Hepatocyte (in vitro differentiated cells): ENCODE measurements at regions not wholly inside any gene's neighbourhood (a gene's known extent, or its start where the extent isn't known, plus 50 kb on each side); places are given as distances from the start of the nearest gene placed in this dataset.

Source experiments
- DNase-seq: peaks from one replicate; pipeline ENCODE4 v3.0.0-alpha.2; 2016; ENCODE audit warnings: low spot score
- H2AFZ ChIP-seq: fragments of 200-600 bp; sonication (generic); 2 replicates; pipeline ENCODE4 v1.6.0; 2016; ENCODE audit warnings: antibody characterized with exemption, mild to moderate bottlenecking
- H3K27ac ChIP-seq: fragments of 200-600 bp; sonication (generic); 2 replicates; pipeline ENCODE4 v1.5.1; 2016; ENCODE audit warnings: mild to moderate bottlenecking
- H3K27me3 ChIP-seq: fragments of 200-600 bp; sonication (generic); 2 replicates; pipeline ENCODE4 v1.6.1; 2016
- H3K36me3 ChIP-seq: fragments of 200-600 bp; sonication (generic); replicated peaks from 2 replicates; pipeline ENCODE4 v1.5.1; 2016; ENCODE audit warnings: low read depth; ENCODE audit not compliant: insufficient read depth
- H3K4me1 ChIP-seq: fragments of 200-600 bp; sonication (generic); 2 replicates; pipeline ENCODE4 v1.5.1; 2016; ENCODE audit warnings: mild to moderate bottlenecking, moderate library complexity; ENCODE audit not compliant: insufficient read depth
- H3K4me2 ChIP-seq: fragments of 200-600 bp; sonication (generic); 2 replicates; pipeline ENCODE4 v1.6.0; 2016
- H3K4me3 ChIP-seq: fragments of 200-600 bp; sonication (generic); 2 replicates; pipeline ENCODE4 v1.5.1; 2016; ENCODE audit warnings: mild to moderate bottlenecking
- H3K79me2 ChIP-seq: fragments of 200-600 bp; sonication (generic); 2 replicates; pipeline ENCODE4 v1.6.0; 2017; ENCODE audit warnings: mild to moderate bottlenecking
- H3K9me2 ChIP-seq: fragments of 200-600 bp; sonication (generic); replicated peaks from 2 replicates; pipeline ENCODE4 v1.6.0; 2017; ENCODE audit warnings: mild to moderate bottlenecking; ENCODE audit not compliant: insufficient read depth
- H3K9me3 ChIP-seq: fragments of 200-600 bp; sonication (generic); 2 replicates; pipeline ENCODE4 v1.5.1; 2016; ENCODE audit warnings: low read depth, mild to moderate bottlenecking
- H4K20me1 ChIP-seq: fragments of 200-600 bp; sonication (generic); 2 replicates; pipeline ENCODE4 v1.6.0; 2016; ENCODE audit warnings: mild to moderate bottlenecking; ENCODE audit not compliant: insufficient read depth, poor library complexity, severe bottlenecking
- CTCF ChIP-seq: fragments of 200-600 bp; sonication (generic); IDR thresholded peaks from 2 replicates; pipeline ENCODE4 v1.5.1; 2016; ENCODE audit warnings: antibody characterized with exemption, mild to moderate bottlenecking; ENCODE audit not compliant: poor library complexity
- EZH2 ChIP-seq: fragments of 200-600 bp; sonication (generic); IDR thresholded peaks from 2 replicates; pipeline ENCODE4 v1.6.1; 2016; ENCODE audit warnings: antibody characterized with exemption, mild to moderate bottlenecking, borderline replicate concordance
- EZH2phosphoT487 ChIP-seq: fragments of 200-600 bp; sonication (generic); IDR thresholded peaks from one replicate; pipeline ENCODE4 v1.6.1; 2018; ENCODE audit warnings: antibody characterized with exemption, mild to moderate bottlenecking, low read depth, moderate library complexity; ENCODE audit not compliant: unreplicated experiment, severe bottlenecking
- WGBS: methylation state at CpG from one replicate; pipeline ENCODE4 v1.1.6; 2016; ENCODE audit warnings: low lambda C conversion rate; ENCODE audit errors: missing lambda C conversion rate; 5-methylcytosine and 5-hydroxymethylcytosine counted together

- Histone ChIP-seq H3K36me3 (no peaks in the 10 kb centered on the region), H2AFZ (no peak overlapping the region), H3K79me2 (no peaks in the 10 kb centered on the region), H3K27ac (peak overlapping the region; percentile 31), H3K4me2 (no peak overlapping the region), H3K9me3 (no peaks in the 10 kb centered on the region), H3K4me3 (no peak overlapping the region), H4K20me1 (no peaks in the 10 kb centered on the region), H3K4me1 (peaks cover 8% of the 10 kb centered on the region), H3K9me2 (no peaks in the 10 kb centered on the region), H3K27me3 (no peaks in the 10 kb centered on the region)
- WGBS, result 39% methylated on average over 6 of the region's 6 CpGs
- TF ChIP-seq EZH2 (no peak), EZH2phosphoT487 (no peak), CTCF (no peak)
- DNase-seq, result no peak
Measured at GRCh38 chr9:18067548-18068120, 406.3 kb upstream of the ADAMTSL1 start.

- no peak overlapping the region for H3K27ac ChIP-seq
- H3K4me1 ChIP-seq, result peaks cover 18% of the 10 kb centered on the region
- H3K36me3 ChIP-seq, result no peaks in the 10 kb centered on the region
- H3K79me2 ChIP-seq, result no peaks in the 10 kb centered on the region
- no peak overlapping the region for H3K4me3 ChIP-seq
- no peaks in the 10 kb centered on the region for H4K20me1 ChIP-seq
- no peaks in the 10 kb centered on the region for H3K9me3 ChIP-seq
- WGBS, result 86% methylated on average over 3 of the region's 3 CpGs
- no peaks in the 10 kb centered on the region for H3K9me2 ChIP-seq
- no peak for DNase-seq
- H2AFZ ChIP-seq, result no peak overlapping the region
- no peak overlapping the region for H3K4me2 ChIP-seq
- TF ChIP-seq CTCF (no peak), EZH2phosphoT487 (no peak)
- no peaks in the 10 kb centered on the region for H3K27me3 ChIP-seq
Measured at GRCh38 chr9:18068900-18069299, 405.1 kb upstream of the ADAMTSL1 start.

GRCh38 chr9:18071651-18072060 is 402.3 kb upstream of the ADAMTSL1 start:
- Histone ChIP-seq H3K4me1 (peaks cover 30% of the 10 kb centered on the region), H3K36me3 (no peaks in the 10 kb centered on the region), H3K79me2 (no peaks in the 10 kb centered on the region), H2AFZ (no peak overlapping the region), H3K9me2 (no peaks in the 10 kb centered on the region), H3K4me2 (no peak overlapping the region), H3K27me3 (no peaks in the 10 kb centered on the region), H3K4me3 (no peak overlapping the region), H4K20me1 (no peaks in the 10 kb centered on the region), H3K27ac (no peak overlapping the region), H3K9me3 (no peaks in the 10 kb centered on the region)
- WGBS, result 84% methylated on average over 6 of the region's 6 CpGs
- TF ChIP-seq EZH2 (no peak), CTCF (no peak), EZH2phosphoT487 (no peak)
- DNase-seq, result no peak

GRCh38 chr9:18073002-18073401 is 401.0 kb upstream of the ADAMTSL1 start:
- DNase-seq, result no peak
- Histone ChIP-seq H3K4me2 (no peak overlapping the region), H3K9me3 (no peaks in the 10 kb centered on the region), H3K27ac (no peak overlapping the region), H3K79me2 (no peaks in the 10 kb centered on the region), H3K36me3 (no peaks in the 10 kb centered on the region), H3K4me1 (peaks cover 23% of the 10 kb centered on the region), H3K9me2 (no peaks in the 10 kb centered on the region), H2AFZ (no peak overlapping the region), H3K4me3 (no peak overlapping the region), H3K27me3 (no peaks in the 10 kb centered on the region), H4K20me1 (no peaks in the 10 kb centered on the region)
- 81% methylated on average over 4 of the region's 4 CpGs for WGBS
- TF ChIP-seq CTCF (no peak), EZH2phosphoT487 (no peak)
